ENCODE measurements at regions not wholly inside any gene's neighbourhood (a gene's known extent, or its start where the extent isn't known, plus 50 kb on each side); places are given as distances from the start of the nearest gene placed in this dataset.

DNA sequence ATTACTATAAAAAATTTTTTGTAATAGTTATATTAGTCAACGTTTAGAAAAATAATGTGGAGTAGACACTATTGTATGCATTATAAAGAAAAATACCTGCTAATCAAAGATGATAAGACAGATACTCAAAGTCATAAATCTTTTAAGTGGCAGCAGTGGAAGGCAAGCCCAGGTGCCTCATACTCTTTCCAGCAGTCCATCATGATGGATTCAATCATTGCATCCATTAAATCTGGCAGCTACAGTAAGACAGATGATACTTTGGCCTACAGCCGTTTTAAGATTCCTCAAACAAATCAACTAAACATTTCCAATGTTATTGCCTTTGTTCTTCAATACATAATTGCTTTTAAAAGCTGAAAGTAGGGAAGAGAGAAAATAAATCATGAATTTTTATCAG lies 1392.9 kb upstream of the NUDT12 start:
- Histone ChIP-seq H3K4me2 (ENCODE audit: insufficient read depth, insufficient read length, low read length) (no peak overlapping the region), H3K27me3 (ENCODE audit: insufficient read depth, low read length) (no peaks in the 10 kb centered on the region), H3K23me2 (ENCODE audit: insufficient read length, low read depth, low read length, poor library complexity, severe bottlenecking) (no peaks in the 10 kb centered on the region), H3K4ac (ENCODE audit: low read depth, low read length) (no peak overlapping the region), H3K9me3 (ENCODE audit: control insufficient read depth, low read depth, low read length) (no peaks in the 10 kb centered on the region), H3K9ac (ENCODE audit: extremely low read depth, insufficient read length, low read length) (no peak overlapping the region), H3K18ac (ENCODE audit: insufficient read length, low read depth, low read length) (no peak overlapping the region), H4K8ac (replicated peaks; ENCODE audit: insufficient read length, low read depth, low read length) (no peak overlapping the region), H2BK12ac (ENCODE audit: insufficient read length, low read depth, low read length) (no peak overlapping the region), H4K5ac (ENCODE audit: insufficient read length, low read depth, low read length) (no peak overlapping the region), H2BK20ac (ENCODE audit: low read depth, low read length, poor library complexity, severe bottlenecking) (no peak overlapping the region), H3K23ac (ENCODE audit: insufficient read length, low read depth, low read length) (no peak overlapping the region), H2AK5ac (ENCODE audit: insufficient read length, low read length) (no peak overlapping the region), H4K91ac (ENCODE audit: insufficient read length, low read depth, low read length) (no peak overlapping the region), H3K27ac (ENCODE audit: insufficient read length, low read depth, low read length) (no peak overlapping the region), H3K79me1 (ENCODE audit: insufficient read depth, low read depth, low read length, poor library complexity, severe bottlenecking) (no peaks in the 10 kb centered on the region), H2BK5ac (ENCODE audit: insufficient read length, low read length) (no peak overlapping the region), H3K4me1 (ENCODE audit: insufficient read depth, low read length) (no peaks in the 10 kb centered on the region), H3T11ph (ENCODE audit: low read length) (no peak overlapping the region), H4K20me1 (ENCODE audit: control insufficient read depth, insufficient read depth, insufficient read length) (no peaks in the 10 kb centered on the region), H3K56ac (ENCODE audit: insufficient read length, low read depth, low read length) (no peak overlapping the region), H2AFZ (ENCODE audit: low read length) (no peak overlapping the region), H2BK120ac (ENCODE audit: low read depth, low read length, poor library complexity, severe bottlenecking) (no peak overlapping the region), H2BK15ac (ENCODE audit: low read depth, low read length) (no peak overlapping the region), H3K14ac (ENCODE audit: insufficient read depth, low read length) (no peak overlapping the region), H3K79me2 (ENCODE audit: insufficient read depth, low read length) (no peaks in the 10 kb centered on the region)
- no peak for DNase-seq
- Mint-ChIP-seq H3K4me3 (no peak overlapping the region), H3K9me3 (peaks cover 4 to 12% of the 10 kb centered on the region in 2 experiments; a peak in 3 of 5 replicates), H3K27ac (no peak overlapping the region), H3K4me1 (no peaks in the 10 kb centered on the region), H3K27me3 (ENCODE audit: low read depth) (no peaks in the 10 kb centered on the region), H3K36me3 (ENCODE audit: insufficient read depth in 1 of 3, low read depth in 3 of 3) (peaks cover 0 to 6% (median 2%) of the 10 kb centered on the region in 3 experiments; a peak in 2 of 7 replicates)
- WGBS (ENCODE audit: extremely low coverage, insufficient read length, low lambda C conversion rate), result no CpG with 5 or more reads among the region's 2 CpGs
- TF ChIP-seq, protein P1, sequence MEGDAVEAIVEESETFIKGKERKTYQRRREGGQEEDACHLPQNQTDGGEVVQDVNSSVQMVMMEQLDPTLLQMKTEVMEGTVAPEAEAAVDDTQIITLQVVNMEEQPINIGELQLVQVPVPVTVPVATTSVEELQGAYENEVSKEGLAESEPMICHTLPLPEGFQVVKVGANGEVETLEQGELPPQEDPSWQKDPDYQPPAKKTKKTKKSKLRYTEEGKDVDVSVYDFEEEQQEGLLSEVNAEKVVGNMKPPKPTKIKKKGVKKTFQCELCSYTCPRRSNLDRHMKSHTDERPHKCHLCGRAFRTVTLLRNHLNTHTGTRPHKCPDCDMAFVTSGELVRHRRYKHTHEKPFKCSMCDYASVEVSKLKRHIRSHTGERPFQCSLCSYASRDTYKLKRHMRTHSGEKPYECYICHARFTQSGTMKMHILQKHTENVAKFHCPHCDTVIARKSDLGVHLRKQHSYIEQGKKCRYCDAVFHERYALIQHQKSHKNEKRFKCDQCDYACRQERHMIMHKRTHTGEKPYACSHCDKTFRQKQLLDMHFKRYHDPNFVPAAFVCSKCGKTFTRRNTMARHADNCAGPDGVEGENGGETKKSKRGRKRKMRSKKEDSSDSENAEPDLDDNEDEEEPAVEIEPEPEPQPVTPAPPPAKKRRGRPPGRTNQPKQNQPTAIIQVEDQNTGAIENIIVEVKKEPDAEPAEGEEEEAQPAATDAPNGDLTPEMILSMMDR (conservative IDR thresholded peaks at IDR 0.05), result no peak
